MCF 10A (cell line): ENCODE measurements at regions not wholly inside any gene's neighbourhood (a gene's known extent, or its start where the extent isn't known, plus 50 kb on each side); places are given as distances from the start of the nearest gene placed in this dataset.

Source experiments
- BruUV-seq: library from RNA; stranded (reverse); fragments of 400-500 nt; replicated peaks from 2 replicates; lab custom pipeline; 2021; lab: Mats Ljungman, UMichigan
- CTCF ChIA-PET: fragments of 300-600 bp; sonication (Branson Sonifier 250); formaldehyde crosslinking; extraction: SDS; loops from one replicate; lab custom pipeline; 2021; ENCODE audit warnings: antibody characterized with exemption, inconsistent platforms; lab: Yijun Ruan, JAX
- POLR2A ChIA-PET: fragments of 300-600, 350-650 bp; sonication (Branson Sonifier 250); formaldehyde crosslinking; extraction: SDS; loops from one replicate; lab custom pipeline; 2020; ENCODE audit warnings: antibody characterized with exemption, inconsistent platforms; lab: Yijun Ruan, JAX
- DNase-seq: peaks from one replicate; pipeline ENCODE4 v3.0.0-alpha.2; 2018; ENCODE audit not compliant: unreplicated experiment
- H3K27ac Mint-ChIP-seq: one replicate; pipeline ENCODE4 v1.8.0; 2022; ENCODE audit warnings: mild to moderate bottlenecking, low read depth, mixed read lengths; ENCODE audit not compliant: unreplicated experiment
- H3K27me3 Mint-ChIP-seq: one replicate; pipeline ENCODE4 v1.8.0; 2022; ENCODE audit warnings: mixed read lengths; ENCODE audit not compliant: insufficient read depth, unreplicated experiment
- H3K36me3 Mint-ChIP-seq: one replicate; pipeline ENCODE4 v1.8.0; 2022; ENCODE audit warnings: mild to moderate bottlenecking, moderate library complexity, mixed read lengths; ENCODE audit not compliant: insufficient read depth, unreplicated experiment
- H3K4me1 Mint-ChIP-seq: one replicate; pipeline ENCODE4 v1.8.0; 2022; ENCODE audit warnings: mixed read lengths; ENCODE audit not compliant: insufficient read depth, unreplicated experiment
- H3K4me3 Mint-ChIP-seq: one replicate; pipeline ENCODE4 v1.8.0; 2022; ENCODE audit warnings: mild to moderate bottlenecking, moderate library complexity, mixed read lengths; ENCODE audit not compliant: unreplicated experiment
- H3K9me3 Mint-ChIP-seq: one replicate; pipeline ENCODE4 v1.8.0; 2022; ENCODE audit warnings: mixed read lengths; ENCODE audit not compliant: unreplicated experiment
- CTCF ChIP-seq: fragments of 200-600 bp; IDR thresholded peaks from one replicate; pipeline ENCODE4 v1.8.0; 2022; ENCODE audit warnings: antibody characterized with exemption, mild to moderate bottlenecking; ENCODE audit not compliant: unreplicated experiment
- intact Hi-C: fragments of 100-400 bp; cut with micrococcal nuclease; formaldehyde crosslinking; loops from 2 replicates; pipeline ENCODE4 v1.14.1; 2022

GRCh38 chr7:96831446-96831845 lies 121.8 kb upstream of the SEM1 start:
- H3K4me1 Mint-ChIP-seq = peaks cover 12% of the 10 kb centered on the region
- no peak for DNase-seq
- H3K36me3 Mint-ChIP-seq = no peaks in the 10 kb centered on the region
- POLR2A ChIA-PET = interaction anchor here (0.5 kb wide), 1 partner anchor 39 kb away, joined by 3 read pairs; no protein-coding TSS in a partner anchor
- intact Hi-C loops = no loop called here
- no peaks in the 10 kb centered on the region for H3K27me3 Mint-ChIP-seq
- H3K9me3 Mint-ChIP-seq = no peaks in the 10 kb centered on the region
- H3K27ac Mint-ChIP-seq = no peak overlapping the region
- TF ChIP-seq CTCF = no peak
- BruUV-seq = no TSS peak
- no peak overlapping the region for H3K4me3 Mint-ChIP-seq
- CTCF ChIA-PET = interaction anchor here (0.6 to 1.5 kb wide), 2 partner anchors 195 to 416 kb away, joined by 3 to 5 read pairs; no protein-coding TSS in a partner anchor

GRCh38 chr7:96832092-96832662 lies 122.5 kb upstream of the SEM1 start:
- TF ChIP-seq CTCF = no peak
- H3K4me1 Mint-ChIP-seq = peaks cover 12% of the 10 kb centered on the region
- no peak overlapping the region for H3K4me3 Mint-ChIP-seq
- H3K27me3 Mint-ChIP-seq = no peaks in the 10 kb centered on the region
- POLR2A ChIA-PET = no interaction called here
- no peak for DNase-seq
- no peaks in the 10 kb centered on the region for H3K9me3 Mint-ChIP-seq
- H3K27ac Mint-ChIP-seq = no peak overlapping the region
- BruUV-seq = no TSS peak
- intact Hi-C loops = no loop called here
- H3K36me3 Mint-ChIP-seq = no peaks in the 10 kb centered on the region
- CTCF ChIA-PET = interaction anchor here (0.9 kb wide), 1 partner anchor 12 kb away, joined by 3 read pairs; no protein-coding TSS in a partner anchor

GRCh38 chr7:96833676-96834453 lies 124.2 kb upstream of the SEM1 start:
- no peak for DNase-seq

More at GRCh38 chr7:96833676-96834453, 124.2 kb upstream of the SEM1 start:
- Mint-ChIP-seq H3K4me1 (peaks cover 12% of the 10 kb centered on the region), H3K9me3 (no peaks in the 10 kb centered on the region), H3K27ac (no peak overlapping the region), H3K27me3 (peaks cover 8% of the 10 kb centered on the region), H3K4me3 (no peak overlapping the region), H3K36me3 (no peaks in the 10 kb centered on the region)
- intact Hi-C loops = no loop called here
- ChIA-PET CTCF (no interaction called here), POLR2A (no interaction called here)
- no peak for TF ChIP-seq CTCF
- no TSS peak for BruUV-seq
